Stimulated activated CD4-positive, alpha-beta T cell treated with anti-CD3 and anti-CD28 coated beads, Interleukin-15, amount 100 ng/mL, for 48 hours (primary cell): ENCODE measurements at regions not wholly inside any gene's neighbourhood (a gene's known extent, or its start where the extent isn't known, plus 50 kb on each side); places are given as distances from the start of the nearest gene placed in this dataset.

Source experiments
- DNase-seq, 2 donors: peaks; one replicate each; pipeline ENCODE4 v3.0.0-alpha.2; 2020; ENCODE audit warnings: low read depth in 2 of 2

- no peak for DNase-seq
These were observed 344.4 kb downstream of the CYRIA start for GRCh38 chr2:16321256-16321655.

DNA sequence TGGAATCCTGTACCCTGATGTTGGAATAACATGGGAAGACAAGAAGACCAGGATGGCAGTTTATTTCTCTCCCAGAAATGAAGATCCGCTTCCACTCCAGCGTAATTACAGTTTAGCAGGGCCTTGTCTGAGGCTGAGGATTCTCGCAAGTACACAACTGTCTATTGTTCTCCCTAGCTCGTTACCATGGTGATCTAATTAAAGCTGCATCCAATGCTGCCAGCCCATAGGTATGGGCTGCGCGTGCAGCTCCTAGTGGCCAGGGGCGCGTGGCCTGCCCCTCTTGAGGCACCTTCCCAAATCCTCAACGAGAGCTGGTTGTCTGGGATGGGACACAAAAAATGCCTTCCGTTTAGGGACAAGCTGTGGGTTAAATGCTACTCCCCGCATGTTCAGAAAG lies 344.9 kb downstream of the CYRIA start:
- DNase-seq = no peak

DNA sequence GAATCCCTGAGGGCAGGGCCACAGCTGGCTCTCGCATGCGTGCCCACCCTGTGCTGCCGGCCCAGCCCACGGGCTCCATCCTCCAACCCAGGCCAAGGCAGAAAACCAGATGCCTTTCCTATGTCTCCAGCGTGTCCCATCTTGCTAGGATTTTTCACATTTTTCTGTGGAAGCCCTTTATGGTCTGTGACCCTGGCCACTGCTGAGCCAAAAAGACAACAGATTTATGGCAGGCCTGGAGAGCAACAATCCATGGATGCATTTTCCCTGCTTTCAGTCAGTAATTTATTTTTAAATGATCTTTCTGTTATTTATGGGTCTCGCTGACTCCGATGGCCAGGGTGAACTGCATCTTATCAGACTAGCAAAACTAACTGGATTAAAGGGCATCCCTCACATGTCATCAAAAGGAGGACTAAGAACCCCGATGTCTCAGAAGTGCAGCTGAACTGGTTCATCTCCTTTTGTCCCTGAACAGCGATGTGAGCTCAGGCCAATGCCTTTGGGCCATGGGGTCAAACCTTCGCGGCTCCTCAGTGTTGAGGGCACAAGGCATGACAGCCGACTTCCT lies 346.0 kb downstream of the CYRIA start:
- DNase-seq = no peak

DNA sequence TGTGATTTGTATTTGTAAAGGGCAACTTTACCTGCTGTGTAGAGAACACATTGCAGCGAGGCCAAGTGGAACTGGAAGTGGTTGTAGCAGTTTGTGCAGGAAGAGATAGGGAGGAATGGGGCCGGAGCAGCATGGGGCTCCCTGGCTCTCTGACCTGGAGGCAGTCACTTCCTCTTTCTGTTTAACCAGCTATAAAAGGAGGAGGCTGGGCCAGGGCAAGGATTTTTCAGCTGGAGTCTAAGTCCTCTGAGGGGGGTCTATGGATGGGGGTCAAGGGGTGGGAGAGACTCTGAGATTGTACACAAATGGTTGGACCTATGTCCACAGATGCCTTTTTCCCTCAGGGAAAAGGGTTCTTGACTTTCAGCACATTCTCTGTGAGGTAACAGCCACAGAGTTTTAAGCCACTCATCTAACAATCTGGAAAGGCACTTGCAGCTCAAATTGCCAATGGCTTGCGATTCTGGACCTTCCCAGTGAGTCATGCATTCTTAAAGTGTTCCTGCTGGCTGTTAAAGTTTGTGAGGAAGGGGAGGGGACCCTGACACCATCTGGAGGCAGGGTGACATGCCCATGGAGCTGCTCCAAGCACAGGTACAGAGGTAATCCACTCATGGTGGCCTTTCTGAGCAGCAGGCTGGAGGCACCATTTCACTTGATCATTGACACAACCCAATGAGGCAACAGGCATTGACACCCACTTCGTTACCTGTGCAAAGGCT lies 347.0 kb downstream of the CYRIA start:
- DNase-seq = no peak

- DNase-seq = no peak
These were observed 347.6 kb downstream of the CYRIA start for GRCh38 chr2:16318051-16318450.

DNA sequence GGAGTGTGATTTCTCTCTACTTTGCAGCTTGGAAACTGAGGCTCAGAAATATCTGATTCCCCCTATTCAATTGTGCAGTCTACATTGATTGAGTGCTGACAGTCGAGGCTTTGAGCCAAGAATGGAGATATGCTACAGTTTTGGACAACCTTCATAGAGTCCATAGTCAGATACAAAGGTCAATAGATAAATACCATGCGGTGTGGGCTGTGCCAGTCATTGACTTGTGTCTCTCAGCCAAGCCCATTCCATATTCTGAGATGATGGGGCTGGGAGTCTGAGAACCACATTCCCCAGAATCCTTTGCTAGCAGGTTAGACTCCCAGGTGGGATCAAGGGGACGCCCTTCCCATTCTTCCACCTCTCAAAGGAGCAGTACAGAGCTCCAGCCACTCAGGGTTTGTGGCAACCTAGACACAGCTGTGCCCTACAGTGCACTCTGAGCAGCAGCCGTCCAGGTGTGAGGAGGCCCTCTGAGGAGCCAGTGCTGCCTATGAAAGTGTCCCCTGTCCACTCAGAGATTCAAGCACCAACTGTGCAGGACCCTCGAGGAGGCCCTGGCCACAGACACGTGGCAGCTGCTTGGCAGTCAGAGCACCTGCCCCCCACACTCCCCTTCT lies 348.3 kb downstream of the CYRIA start:
- DNase-seq = no peak

DNA sequence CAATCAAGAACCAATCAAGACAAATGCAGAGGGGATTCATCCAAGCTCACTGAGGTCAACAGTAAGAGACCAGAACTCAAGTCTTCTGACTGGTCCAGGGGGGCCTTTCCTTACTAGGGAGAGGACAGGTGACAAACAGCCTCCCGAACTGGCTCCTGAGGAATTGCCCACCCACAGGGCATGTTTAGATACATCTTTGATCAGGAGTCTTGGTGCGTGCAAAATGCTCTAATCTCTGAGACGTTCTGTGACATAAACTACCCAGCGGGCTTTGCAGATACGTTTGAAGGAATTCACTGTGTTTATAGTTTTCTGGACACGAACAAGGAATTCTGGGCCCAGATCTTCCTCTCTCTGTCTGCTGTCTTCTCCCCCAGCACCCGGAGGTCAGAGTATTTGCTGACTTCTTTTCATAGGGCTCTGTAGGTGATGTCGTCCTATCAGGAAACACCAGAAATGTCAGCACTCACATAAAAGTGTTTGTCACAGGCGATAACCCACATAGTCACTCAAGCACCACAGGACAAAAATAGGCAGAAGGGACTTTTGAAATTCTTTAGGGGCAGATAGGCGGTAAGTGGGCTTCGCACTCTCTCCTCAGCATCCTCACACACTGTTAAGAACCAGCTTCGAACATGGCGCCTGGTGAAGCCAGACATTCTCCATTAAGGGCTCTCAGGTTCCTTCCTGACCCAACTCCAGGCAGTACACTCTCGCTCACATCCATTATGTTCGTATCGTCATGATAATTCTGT lies 349.0 kb downstream of the CYRIA start:
- no peak for DNase-seq

GRCh38 chr2:16315908-16316307 lies 349.7 kb downstream of the CYRIA start:
- DNase-seq = no peak

DNA sequence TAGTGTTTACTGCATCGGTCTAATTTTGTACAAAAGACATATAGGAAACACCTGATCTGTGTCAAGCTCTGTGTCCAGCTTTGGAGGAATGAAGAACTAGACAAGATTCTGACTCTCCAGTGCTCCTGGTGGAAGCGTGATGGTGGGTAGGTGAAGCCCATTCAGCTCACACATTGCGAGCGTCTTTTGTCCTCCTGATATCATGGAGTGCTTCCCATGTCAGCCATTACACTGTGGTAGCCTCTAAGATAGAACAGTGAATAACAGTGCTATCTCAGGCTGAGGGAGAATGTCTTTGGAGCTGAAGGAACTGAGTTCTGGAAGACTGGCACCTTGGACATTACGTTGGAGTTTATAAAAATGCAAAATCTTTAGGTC lies 350.2 kb downstream of the CYRIA start:
- no peak for DNase-seq

DNA sequence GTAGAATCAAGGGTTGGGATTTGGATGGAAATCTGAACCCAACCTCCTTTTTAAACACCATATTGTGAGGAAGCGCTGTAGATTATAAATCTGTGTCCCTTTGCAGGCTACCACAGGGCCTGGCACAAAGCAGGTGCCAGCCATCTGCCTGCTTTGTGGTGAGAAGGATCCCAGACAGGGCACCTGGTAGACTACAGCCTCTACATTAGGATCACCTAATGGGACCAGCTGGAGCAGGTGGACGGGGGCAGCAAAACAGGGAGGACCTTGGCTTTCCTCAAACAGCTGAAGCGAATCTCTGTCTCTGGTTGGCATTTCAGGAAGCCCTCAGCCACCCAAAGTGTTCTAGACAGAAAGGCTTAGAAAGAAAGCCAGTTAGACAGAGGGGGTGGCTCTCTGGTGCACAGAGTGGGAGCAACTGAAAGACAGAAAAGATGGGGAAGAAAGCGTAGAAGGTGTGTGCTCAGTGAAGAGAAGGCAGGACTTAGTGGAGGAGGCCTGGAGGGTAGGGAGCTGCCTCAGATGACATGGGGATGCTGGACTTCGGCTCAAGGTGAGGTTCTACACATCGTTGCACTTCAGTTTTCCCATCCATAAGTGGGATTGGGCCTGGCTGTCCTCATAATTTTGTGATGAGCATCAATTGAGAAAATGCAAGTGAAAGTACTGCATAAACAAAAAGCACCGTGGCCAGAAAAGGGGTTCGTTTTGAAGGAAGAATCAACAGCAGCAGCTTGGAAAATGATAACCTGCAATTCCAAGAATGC lies 350.8 kb downstream of the CYRIA start:
- no peak for DNase-seq

- no peak for DNase-seq
These were observed 351.6 kb downstream of the CYRIA start for GRCh38 chr2:16314001-16314400.

GRCh38 chr2:16313235-16313975 lies 352.2 kb downstream of the CYRIA start:
- no peak for DNase-seq

DNA sequence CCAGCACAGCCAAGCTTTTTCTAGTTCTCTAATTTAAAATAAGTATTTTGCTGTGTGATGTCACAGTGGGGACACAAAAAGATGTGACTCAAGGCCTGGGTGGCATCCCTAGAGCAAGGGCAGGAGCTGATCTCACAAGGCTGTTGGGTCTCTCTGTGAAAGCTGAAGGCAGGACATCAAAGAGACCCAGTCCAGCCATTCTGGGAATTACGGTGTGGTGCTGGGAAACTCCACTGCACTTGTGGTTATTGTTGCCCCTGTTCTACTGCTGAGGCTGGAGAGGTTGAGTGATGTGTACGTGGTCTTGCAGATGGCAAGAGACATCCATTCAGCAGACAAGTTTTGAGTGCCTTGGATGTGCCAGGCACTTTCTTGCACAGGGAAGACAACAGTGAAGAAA lies 352.9 kb downstream of the CYRIA start:
- no peak for DNase-seq

DNA sequence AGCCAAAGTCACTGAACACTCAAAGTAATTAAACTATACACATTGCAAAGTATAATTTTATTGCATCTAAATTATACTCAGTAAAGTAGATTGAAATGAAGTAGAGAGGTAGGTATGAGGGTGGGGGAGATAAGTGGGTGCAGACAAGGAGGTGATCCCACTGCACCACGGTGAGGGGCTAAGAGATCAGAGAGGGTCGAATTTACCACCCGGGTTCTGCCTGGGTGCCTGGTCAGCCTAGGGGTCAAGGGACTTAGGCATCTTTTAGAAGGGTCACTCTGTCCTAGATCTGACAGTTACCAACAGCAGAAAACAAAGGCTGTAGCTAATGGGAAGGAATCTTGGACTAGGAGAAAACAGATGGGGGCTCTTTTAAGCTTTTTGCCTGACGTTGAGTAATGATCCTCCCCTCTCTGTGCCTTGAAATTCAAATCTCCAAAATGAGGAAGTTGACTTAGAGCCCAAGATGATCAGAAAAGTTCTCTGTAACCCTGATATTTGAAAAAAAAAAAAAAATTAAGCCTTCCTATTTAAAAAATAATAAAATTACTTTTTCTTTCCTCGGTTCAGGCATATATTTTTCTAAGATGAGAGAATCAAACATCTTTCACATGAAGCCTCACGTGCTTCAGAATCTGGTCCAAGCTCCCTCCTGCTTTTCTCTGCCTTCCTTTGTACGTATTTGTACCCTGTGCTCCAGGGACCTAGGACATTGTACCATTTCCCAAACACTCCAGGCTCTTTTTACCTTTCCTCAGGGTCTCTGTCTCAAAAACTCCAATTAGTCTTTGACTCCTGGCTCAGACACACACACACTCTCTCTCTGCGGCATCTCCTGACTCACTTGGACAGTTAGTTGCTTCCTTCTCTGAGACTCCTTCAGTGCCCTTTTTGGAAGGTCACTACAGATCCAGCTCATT lies 353.9 kb downstream of the CYRIA start:
- no peak for DNase-seq

DNA sequence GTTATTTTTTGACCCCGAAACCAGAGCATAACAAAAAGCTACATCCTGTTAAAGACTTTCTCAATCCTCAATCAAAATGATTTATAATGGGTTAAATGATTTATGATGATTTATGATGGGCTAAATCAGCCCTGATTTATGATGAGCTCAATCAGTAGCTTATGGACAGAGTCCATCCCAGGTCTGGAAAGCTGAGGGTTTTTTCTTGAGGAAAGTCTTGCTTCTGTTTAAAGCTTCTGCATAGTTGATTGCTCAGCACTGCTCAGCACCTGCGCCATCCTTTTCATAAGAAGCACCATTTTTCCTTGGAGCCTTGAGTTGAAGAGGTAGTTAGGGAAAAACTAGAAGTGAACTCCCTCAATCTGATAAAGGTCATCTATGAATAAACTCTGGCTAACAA lies 356.8 kb downstream of the CYRIA start:
- DNase-seq = no peak

DNA sequence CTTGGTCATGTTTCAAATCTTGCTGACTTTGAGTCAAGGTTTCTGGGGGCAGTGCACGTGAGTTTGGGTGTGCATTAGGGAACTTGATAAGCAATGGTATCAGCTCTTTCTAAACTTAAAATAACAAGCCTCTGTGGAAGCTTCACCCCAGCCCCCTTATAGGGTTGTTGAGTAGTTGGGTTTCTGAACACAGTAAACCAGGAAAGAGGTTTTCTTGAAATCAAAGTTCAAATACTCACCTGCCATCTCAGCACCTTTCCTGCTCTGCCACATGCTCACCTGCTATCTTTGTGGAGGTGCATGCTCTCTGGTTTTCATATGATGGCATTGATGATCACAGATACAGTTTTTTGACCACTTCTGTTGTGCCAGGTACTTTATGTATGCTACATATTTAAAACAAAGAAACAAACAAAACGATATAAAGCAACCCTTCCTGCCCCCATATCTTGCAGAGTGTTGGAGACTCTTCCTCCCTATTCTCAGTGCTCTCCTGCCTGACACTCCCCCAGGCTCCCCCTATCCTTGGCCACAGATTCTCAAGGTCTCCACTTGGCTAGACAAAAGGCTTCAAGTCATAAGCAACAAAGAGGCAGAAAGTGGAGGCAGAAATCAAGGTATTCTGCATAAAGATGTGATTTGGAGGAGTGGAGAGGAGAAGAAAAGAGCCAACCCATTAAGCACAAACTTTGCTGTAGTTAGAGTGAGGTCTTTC lies 360.6 kb downstream of the CYRIA start:
- DNase-seq = no peak

- no peak for DNase-seq
These were observed 361.9 kb downstream of the CYRIA start for GRCh38 chr2:16303761-16304160.

GRCh38 chr2:16303273-16303577 lies 362.4 kb downstream of the CYRIA start:
- no peak for DNase-seq

GRCh38 chr2:16302431-16303272 lies 362.3 kb downstream of the MYCN start:
- DNase-seq = no peak
